ENCODE measurements at regions not wholly inside any gene's neighbourhood (a gene's known extent, or its start where the extent isn't known, plus 50 kb on each side); places are given as distances from the start of the nearest gene placed in this dataset.

DNA sequence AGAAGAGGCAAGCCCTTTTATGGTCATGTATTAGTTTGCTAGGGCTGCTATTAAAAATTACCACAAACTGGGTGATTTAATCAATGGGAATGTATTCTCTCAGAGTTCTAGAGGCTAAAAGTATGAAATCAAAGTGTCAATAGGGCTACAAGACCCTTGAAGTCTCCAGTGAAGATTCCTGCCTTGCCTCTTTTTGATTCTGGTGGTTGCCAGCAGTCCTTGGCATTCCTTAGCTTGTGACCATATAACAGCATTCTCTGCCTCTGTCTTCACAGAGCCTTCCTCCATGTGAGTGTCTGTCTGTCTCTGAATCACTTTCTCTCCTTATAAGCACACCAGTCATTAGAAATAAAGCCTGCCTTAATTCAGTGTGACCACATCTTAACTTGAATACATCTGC, 282.7 kb downstream of the KCNN2 start:
- DNase-seq = no peak

DNA sequence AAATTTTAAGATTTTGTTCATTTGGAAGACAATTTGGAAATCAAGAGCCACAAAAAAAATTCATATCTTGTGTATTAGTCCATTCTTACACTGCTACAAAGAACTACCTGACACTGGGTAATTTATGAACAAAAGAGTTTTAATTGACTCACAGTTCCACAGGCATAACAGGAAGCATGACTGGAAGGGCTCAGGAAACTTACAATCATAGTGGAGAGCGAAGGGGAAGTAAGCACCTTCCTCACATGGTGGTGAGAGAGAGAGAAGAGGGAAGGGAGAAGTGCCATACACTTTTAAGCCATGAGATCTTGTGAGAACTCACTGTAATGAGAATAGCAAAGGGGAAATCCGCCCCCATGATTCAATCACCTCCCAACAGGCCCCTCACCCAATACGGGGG, 274.4 kb downstream of the KCNN2 start:
- no peak for DNase-seq

DNA sequence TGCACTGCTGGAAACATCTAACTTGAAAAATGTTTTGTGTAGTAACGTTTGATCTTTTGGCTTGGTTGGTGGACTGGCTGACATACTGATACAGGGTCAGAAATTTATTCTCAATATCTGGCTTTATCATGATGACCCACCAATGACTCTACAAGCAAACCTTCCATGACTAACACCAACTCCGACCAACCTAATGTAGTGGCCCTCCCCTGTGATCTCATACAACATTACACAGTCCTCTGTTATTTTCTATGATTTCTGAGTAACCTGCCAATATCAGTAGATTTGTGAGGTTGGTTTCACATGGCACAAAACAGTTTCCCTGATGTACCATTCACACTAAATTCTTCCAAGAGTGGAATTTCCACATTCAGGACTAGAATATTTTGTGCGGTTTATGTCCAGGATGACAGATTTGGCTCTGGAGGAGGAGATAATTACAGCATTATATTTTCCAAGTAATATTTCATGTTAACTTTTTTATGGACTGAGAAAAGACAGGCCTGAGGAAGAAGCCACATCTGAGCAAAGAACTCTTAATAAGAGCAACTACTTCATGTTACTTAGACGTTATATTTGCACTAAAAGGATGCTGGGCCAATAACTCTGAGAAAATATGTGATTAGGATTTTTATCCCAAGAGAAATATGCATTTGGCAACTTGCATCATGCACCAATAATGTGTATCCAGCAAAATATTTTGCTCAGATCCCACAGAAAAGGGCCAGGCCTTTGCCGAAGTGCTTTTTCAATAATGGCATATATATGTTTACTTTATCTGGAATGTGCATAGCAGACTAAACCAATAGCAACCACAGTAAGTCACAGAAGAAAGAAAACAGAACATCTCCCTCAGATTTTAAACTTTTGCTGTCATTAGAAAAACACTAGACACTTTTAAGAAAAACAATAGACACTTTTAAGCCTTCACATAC, 273.4 kb downstream of the KCNN2 start:
- no peak for DNase-seq

DNA sequence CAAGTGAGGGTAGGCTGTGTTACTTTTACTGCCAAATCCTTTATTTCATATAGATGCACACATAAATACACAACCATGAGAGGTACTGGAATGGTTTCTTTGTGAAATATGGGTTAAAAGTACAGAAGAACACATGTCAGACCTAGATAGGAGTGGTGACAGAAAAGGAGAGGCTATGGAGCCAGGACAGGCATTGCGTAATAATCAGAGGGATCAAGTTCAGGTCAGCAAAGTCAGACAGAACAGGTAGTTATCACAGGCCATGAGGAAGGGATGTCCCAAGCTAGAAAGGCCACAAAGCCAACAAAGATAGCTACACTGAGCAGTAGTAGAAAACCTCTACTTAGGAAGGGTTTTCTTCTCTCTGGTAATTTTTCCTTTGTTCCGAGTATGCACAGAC, 272.6 kb downstream of the KCNN2 start:
- DNase-seq = no peak

DNA sequence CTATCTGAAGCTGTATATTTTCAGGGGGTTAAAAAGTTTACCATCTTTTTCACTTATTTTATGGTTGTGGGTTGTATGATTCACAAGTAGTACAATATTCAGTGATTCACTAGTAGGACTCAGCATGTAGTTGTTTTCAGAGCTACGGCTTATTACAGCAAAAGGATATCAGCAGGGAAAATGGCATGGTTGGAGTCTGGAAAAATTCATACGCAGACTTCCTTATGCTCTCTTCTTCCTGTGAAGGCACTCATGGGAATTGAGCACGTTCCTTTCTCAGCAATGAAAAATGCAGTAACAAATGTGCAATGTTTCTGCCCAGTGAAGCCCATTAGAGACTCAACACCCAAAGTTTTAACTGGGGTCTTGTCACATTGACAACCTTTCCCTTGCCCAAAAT, 250.5 kb downstream of the KCNN2 start:
- DNase-seq = no peak

DNA sequence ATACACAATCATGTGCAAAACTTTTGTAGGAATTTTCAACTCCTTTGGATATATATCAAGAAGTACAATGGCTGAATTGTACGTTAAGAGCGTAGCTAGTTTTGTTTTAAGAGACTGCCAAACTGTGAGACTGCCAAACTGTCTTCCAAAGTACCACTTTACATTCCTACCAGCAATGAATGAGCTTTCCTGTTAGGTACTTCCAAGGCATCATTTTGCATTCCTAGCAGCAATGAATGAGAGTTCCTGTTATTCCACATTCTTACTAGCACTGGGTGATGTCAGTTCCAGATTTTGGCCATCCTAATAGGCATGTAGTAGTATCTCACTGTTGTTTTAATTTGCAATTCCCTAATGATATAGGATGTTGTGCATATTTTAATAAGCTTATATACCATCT, 219.3 kb downstream of the KCNN2 start:
- no peak for DNase-seq

DNA sequence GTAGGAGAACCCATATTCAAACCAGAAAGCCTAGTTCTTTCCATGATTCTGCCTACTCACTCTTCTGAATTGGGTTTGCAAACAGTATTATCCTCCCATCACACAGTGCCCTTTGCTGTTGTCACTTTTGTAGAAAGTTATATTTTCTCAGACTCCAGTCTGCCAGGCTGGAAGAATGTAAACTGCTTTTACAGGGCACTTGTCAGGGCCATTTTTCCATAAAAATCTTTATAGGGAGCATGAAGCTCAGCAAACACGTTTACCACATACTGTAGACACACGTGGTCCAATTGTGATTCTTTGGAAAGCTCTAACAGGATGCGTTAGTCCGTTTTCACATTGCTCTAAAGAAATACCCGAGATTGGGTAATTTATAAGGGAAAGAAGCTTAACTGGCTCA, 204.0 kb downstream of the KCNN2 start:
- no peak for DNase-seq

DNA sequence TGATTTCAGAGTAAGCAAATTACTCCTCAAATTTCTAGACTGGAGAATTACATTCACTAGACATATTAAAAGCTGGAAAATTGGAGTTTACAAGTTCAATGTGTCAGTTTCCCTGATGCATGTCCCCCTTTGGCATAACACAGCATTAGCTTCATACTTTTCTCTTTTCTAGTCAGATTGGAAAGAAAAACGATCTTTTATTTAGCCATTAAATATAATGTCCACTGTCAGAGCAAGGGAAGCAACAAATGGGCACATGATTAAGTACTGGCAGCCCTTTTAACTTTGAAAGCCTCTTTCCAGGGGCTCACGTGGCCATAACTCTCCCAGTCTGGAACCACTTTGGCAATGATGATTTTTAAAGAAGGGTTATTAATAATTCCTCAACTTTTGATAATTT, 203.3 kb downstream of the KCNN2 start:
- DNase-seq = no peak

DNA sequence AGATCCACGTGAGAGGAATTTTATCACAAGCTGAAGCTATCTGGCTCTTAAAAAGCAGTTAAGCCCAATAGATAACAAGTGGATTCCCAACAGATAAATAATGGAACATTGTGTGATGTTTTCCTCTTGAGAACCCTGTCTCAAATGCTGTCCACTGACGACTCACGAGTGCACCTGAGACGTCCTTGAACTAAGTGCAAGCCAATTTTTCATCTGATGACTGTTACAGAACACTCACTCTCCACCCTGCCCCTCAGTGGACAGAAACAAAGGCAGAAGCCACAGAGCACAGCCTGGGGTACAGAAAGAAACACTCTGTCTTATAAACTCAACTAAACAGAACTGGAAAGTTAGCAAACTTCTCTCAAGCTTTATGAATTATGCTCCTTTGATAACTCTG, 199.5 kb downstream of the KCNN2 start:
- no peak for DNase-seq

Data from NCI-H524 treated with DMSO at 0.1 percent for 48 hours (cell line).